ENCODE measurements at regions not wholly inside any gene's neighbourhood (a gene's known extent, or its start where the extent isn't known, plus 50 kb on each side); places are given as distances from the start of the nearest gene placed in this dataset.

- intact Hi-C loops (cut with micrococcal nuclease), result no loop called here
Observed at GRCh38 chr2:5454051-5454390, 238.2 kb upstream of the SOX11 start.

- intact Hi-C loops (cut with micrococcal nuclease), result no loop called here
Observed at GRCh38 chr2:5459041-5459440, 233.1 kb upstream of the SOX11 start.

- intact Hi-C loops (cut with micrococcal nuclease), result no loop called here
Observed at GRCh38 chr2:5464657-5465056, 227.5 kb upstream of the SOX11 start.

- intact Hi-C loops (cut with micrococcal nuclease), result no loop called here
Observed at GRCh38 chr2:5465859-5466258, 226.3 kb upstream of the SOX11 start.

GRCh38 chr2:5467178-5467905 is 224.8 kb upstream of the SOX11 start:
- intact Hi-C loops (cut with micrococcal nuclease), result no loop called here

GRCh38 chr2:5472673-5473072 is 219.5 kb upstream of the SOX11 start:
- intact Hi-C loops (cut with micrococcal nuclease), result no loop called here

GRCh38 chr2:5473635-5474034 is 218.5 kb upstream of the SOX11 start:
- intact Hi-C loops (cut with micrococcal nuclease), result no loop called here

GRCh38 chr2:5474716-5475115 is 217.5 kb upstream of the SOX11 start:
- intact Hi-C loops (cut with micrococcal nuclease), result no loop called here

- intact Hi-C loops (cut with micrococcal nuclease), result no loop called here
Observed at GRCh38 chr2:5479265-5479928, 212.8 kb upstream of the SOX11 start.

- intact Hi-C loops (cut with micrococcal nuclease), result no loop called here
Observed at GRCh38 chr2:5482929-5483331, 209.3 kb upstream of the SOX11 start.

- intact Hi-C loops (cut with micrococcal nuclease), result no loop called here
Observed at GRCh38 chr2:5484868-5485267, 207.3 kb upstream of the SOX11 start.

GRCh38 chr2:5491523-5491922 is 200.7 kb upstream of the SOX11 start:
- intact Hi-C loops (cut with micrococcal nuclease), result no loop called here

GRCh38 chr2:5493256-5493655 is 198.9 kb upstream of the SOX11 start:
- intact Hi-C loops (cut with micrococcal nuclease), result no loop called here

GRCh38 chr2:5494212-5494611 is 198.0 kb upstream of the SOX11 start:
- intact Hi-C loops (cut with micrococcal nuclease), result no loop called here

- intact Hi-C loops (cut with micrococcal nuclease), result no loop called here
Observed at GRCh38 chr2:5495586-5495985, 196.6 kb upstream of the SOX11 start.

GRCh38 chr2:5497874-5498273 is 194.3 kb upstream of the SOX11 start:
- intact Hi-C loops (cut with micrococcal nuclease), result no loop called here

GRCh38 chr2:5501807-5502206 is 190.4 kb upstream of the SOX11 start:
- intact Hi-C loops (cut with micrococcal nuclease), result no loop called here

GRCh38 chr2:5502385-5502784 is 189.8 kb upstream of the SOX11 start:
- intact Hi-C loops (cut with micrococcal nuclease), result no loop called here

GRCh38 chr2:5504756-5505155 is 187.4 kb upstream of the SOX11 start:
- intact Hi-C loops (cut with micrococcal nuclease), result no loop called here

- intact Hi-C loops (cut with micrococcal nuclease), result no loop called here
Observed at GRCh38 chr2:5507367-5507766, 184.8 kb upstream of the SOX11 start.

GRCh38 chr2:5509362-5509761 is 182.8 kb upstream of the SOX11 start:
- intact Hi-C loops (cut with micrococcal nuclease), result no loop called here

- intact Hi-C loops (cut with micrococcal nuclease), result no loop called here
Observed at GRCh38 chr2:5510082-5510481, 182.1 kb upstream of the SOX11 start.

GRCh38 chr2:5515693-5516092 is 176.5 kb upstream of the SOX11 start:
- intact Hi-C loops (cut with micrococcal nuclease), result no loop called here

All from T-helper 1 cell treated with Interleukin-12 subunit alpha and Interleukin-12 subunit beta and Interleukin-4 antibody, amounts not matched to agents 30 ng/mL and 1 ng/mL, for 36 hours (primary cell).